DND-41 (cell line): ENCODE measurements at regions not wholly inside any gene's neighbourhood (a gene's known extent, or its start where the extent isn't known, plus 50 kb on each side); places are given as distances from the start of the nearest gene placed in this dataset.

ENCODE experiments used
- ATAC-seq: fragments of 200-7000 bp; cut with Tn5 transposase; 3 replicates; pipeline ENCODE4 v1.9.1; 2021; ENCODE audit warnings: low read depth; ENCODE audit not compliant: insufficient read depth
- DNase-seq: peaks from one replicate; pipeline ENCODE4 v3.0.0-alpha.2; 2020
- H2AFZ ChIP-seq: 2 replicates; pipeline ENCODE4 v1.6.0; 2012; ENCODE audit warnings: low read depth, low read length
- H3K27ac ChIP-seq: 2 replicates; pipeline ENCODE4 v1.5.1; 2012; ENCODE audit warnings: low read length, inconsistent platforms
- H3K27me3 ChIP-seq: fragments of 200-600 bp; sonication (generic); 2 replicates; pipeline ENCODE4 v1.6.0; 2012; ENCODE audit warnings: low read length, mild to moderate bottlenecking, inconsistent platforms; ENCODE audit not compliant: insufficient read depth, poor library complexity
- H3K36me3 ChIP-seq: 2 replicates; pipeline ENCODE4 v1.5.1; 2012; ENCODE audit warnings: low read length, inconsistent platforms; ENCODE audit not compliant: insufficient read depth
- H3K4me1 ChIP-seq: 2 replicates; pipeline ENCODE4 v1.5.1; 2012; ENCODE audit warnings: mild to moderate bottlenecking, low read length; ENCODE audit not compliant: insufficient read depth
- H3K4me2 ChIP-seq: 2 replicates; pipeline ENCODE4 v1.6.0; 2012; ENCODE audit warnings: mild to moderate bottlenecking, moderate library complexity, low read length, inconsistent platforms; ENCODE audit not compliant: insufficient read depth
- H3K4me3 ChIP-seq, 2 experiments: fragments of 200-600 bp in 1 of 2; shearing (Covaris generic) in 1 of 2; 2 replicates each; pipeline ENCODE4 v1.5.1; 2012 to 2016; ENCODE audit warnings: inconsistent platforms in 2 of 2, low read length in 2 of 2, mild to moderate bottlenecking in 2 of 2, low read depth in 1 of 2, moderate library complexity in 1 of 2
- H3K79me2 ChIP-seq: 2 replicates; pipeline ENCODE4 v1.6.0; 2012; ENCODE audit warnings: low read length, inconsistent platforms; ENCODE audit not compliant: insufficient read depth
- H3K9ac ChIP-seq: 2 replicates; pipeline ENCODE4 v1.6.0; 2012; ENCODE audit warnings: low read depth, mild to moderate bottlenecking, inconsistent platforms, low read length, moderate library complexity
- H3K9me3 ChIP-seq: 2 replicates; pipeline ENCODE4 v1.5.1; 2012; ENCODE audit warnings: low read length, moderate library complexity, mild to moderate bottlenecking, inconsistent platforms; ENCODE audit not compliant: insufficient read depth, severe bottlenecking
- H4K20me1 ChIP-seq: 2 replicates; pipeline ENCODE4 v1.6.0; 2012; ENCODE audit warnings: low read length; ENCODE audit not compliant: insufficient read depth
- EZH2 ChIP-seq: IDR thresholded peaks from 3 replicates; pipeline ENCODE4 v1.6.1; 2012; ENCODE audit warnings: borderline replicate concordance, low read depth, mild to moderate bottlenecking, moderate library complexity, low read length, inconsistent platforms; ENCODE audit not compliant: severe bottlenecking
- TF ChIP-seq, protein P1 (sequence below): IDR thresholded peaks from 2 replicates; pipeline ENCODE4 v1.5.1; 2012; ENCODE audit warnings: borderline replicate concordance, low read length, moderate library complexity, mild to moderate bottlenecking; ENCODE audit not compliant: poor library complexity, severe bottlenecking; ENCODE audit errors: extremely low read depth

DNA sequence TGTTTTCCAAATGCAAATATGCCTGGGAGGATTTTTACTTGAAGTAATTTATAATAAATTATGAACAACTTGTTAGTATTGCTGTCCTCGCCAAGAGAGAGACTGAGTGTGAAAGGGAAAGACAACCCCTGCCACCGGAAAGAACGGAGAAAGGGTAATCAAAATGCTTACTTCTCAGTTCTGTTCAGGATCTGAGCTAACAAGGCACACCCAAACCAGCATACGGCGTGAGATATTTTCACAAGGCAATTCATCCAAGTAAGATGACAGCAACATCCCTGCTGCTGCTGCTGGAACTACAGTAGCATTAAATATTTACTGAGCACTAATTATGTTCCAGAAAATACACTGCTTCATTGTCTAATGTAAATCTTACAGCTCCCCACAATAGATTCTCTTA, 96.1 kb downstream of the KBTBD8 start:
- TF ChIP-seq, protein P1, sequence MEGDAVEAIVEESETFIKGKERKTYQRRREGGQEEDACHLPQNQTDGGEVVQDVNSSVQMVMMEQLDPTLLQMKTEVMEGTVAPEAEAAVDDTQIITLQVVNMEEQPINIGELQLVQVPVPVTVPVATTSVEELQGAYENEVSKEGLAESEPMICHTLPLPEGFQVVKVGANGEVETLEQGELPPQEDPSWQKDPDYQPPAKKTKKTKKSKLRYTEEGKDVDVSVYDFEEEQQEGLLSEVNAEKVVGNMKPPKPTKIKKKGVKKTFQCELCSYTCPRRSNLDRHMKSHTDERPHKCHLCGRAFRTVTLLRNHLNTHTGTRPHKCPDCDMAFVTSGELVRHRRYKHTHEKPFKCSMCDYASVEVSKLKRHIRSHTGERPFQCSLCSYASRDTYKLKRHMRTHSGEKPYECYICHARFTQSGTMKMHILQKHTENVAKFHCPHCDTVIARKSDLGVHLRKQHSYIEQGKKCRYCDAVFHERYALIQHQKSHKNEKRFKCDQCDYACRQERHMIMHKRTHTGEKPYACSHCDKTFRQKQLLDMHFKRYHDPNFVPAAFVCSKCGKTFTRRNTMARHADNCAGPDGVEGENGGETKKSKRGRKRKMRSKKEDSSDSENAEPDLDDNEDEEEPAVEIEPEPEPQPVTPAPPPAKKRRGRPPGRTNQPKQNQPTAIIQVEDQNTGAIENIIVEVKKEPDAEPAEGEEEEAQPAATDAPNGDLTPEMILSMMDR: no peak
- TF ChIP-seq EZH2: no peak
- no peaks in the 10 kb centered on the region for H3K4me1 ChIP-seq
- H3K4me3 ChIP-seq: no peak overlapping the region

DNA sequence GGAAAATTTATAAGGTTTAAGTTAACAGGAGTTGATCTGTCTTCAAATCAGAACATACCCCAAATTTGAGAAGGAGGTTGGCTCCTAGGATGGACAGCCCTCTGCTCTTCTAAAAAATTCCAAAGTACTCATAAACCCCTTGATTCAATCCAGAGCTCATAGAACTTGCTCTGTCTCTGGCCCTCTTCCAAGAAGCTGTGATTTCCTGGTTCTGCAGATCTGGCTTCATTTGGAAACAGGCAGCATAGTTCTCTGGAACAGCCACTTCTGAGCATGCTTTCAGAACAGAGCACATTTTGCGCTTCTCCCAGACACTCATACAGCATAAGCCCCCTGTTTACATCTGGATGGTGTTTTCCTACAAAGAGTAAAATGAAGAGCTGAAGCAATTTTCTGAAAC, 96.7 kb downstream of the KBTBD8 start:
- TF ChIP-seq EZH2: no peak
- Histone ChIP-seq H3K79me2 (no peaks in the 10 kb centered on the region), H3K36me3 (no peaks in the 10 kb centered on the region), H3K9me3 (no peaks in the 10 kb centered on the region), H3K27ac (no peak overlapping the region), H3K9ac (no peak overlapping the region), H4K20me1 (no peaks in the 10 kb centered on the region), H3K27me3 (no peaks in the 10 kb centered on the region), H2AFZ (no peak overlapping the region), H3K4me3 (no peak overlapping the region), H3K4me1 (no peaks in the 10 kb centered on the region), H3K4me2 (no peak overlapping the region)
- no peak for ATAC-seq
- DNase-seq: no peak

More for the DNA sequence above, 96.1 kb downstream of the KBTBD8 start:
- no peak overlapping the region for H3K9ac ChIP-seq
- H4K20me1 ChIP-seq: no peaks in the 10 kb centered on the region
- no peaks in the 10 kb centered on the region for H3K79me2 ChIP-seq
- H3K36me3 ChIP-seq: no peaks in the 10 kb centered on the region
- DNase-seq: no peak
- H3K27ac ChIP-seq: no peak overlapping the region
- no peaks in the 10 kb centered on the region for H3K9me3 ChIP-seq
- H2AFZ ChIP-seq: no peak overlapping the region
- ATAC-seq: no peak
- H3K4me2 ChIP-seq: no peak overlapping the region
- H3K27me3 ChIP-seq: no peaks in the 10 kb centered on the region

DNA sequence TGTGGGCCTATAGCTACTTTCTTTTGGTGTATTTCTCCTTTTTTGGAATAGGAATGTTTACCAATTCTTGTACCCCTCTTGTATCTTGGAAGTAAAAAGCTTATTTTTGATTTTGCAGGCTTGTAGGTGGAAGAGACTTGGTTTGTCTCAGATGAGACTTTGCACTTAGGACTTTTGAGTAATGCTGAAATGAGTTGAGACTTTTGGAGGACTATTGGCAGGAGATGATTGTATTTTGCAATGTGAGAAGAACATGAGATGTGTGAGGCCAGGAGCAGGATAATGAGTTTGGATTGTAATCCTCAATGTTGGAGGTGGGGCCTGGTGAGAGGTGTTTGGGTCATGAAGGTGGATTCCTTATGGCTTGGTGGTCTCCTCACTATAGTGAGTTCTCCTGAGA, 106.3 kb downstream of the KBTBD8 start:
- no peak overlapping the region for H2AFZ ChIP-seq
- no peak for ATAC-seq
- H3K4me1 ChIP-seq: no peaks in the 10 kb centered on the region
- no peak overlapping the region for H3K4me3 ChIP-seq
- H3K4me2 ChIP-seq: no peak overlapping the region
- no peak overlapping the region for H3K27ac ChIP-seq
- no peak overlapping the region for H3K9ac ChIP-seq
- H3K9me3 ChIP-seq: no peaks in the 10 kb centered on the region
- no peak for TF ChIP-seq EZH2
- TF ChIP-seq, protein P1: no peak
- H3K36me3 ChIP-seq: no peaks in the 10 kb centered on the region
- H4K20me1 ChIP-seq: no peaks in the 10 kb centered on the region
- H3K27me3 ChIP-seq: no peaks in the 10 kb centered on the region
- H3K79me2 ChIP-seq: no peaks in the 10 kb centered on the region
- DNase-seq: no peak

DNA sequence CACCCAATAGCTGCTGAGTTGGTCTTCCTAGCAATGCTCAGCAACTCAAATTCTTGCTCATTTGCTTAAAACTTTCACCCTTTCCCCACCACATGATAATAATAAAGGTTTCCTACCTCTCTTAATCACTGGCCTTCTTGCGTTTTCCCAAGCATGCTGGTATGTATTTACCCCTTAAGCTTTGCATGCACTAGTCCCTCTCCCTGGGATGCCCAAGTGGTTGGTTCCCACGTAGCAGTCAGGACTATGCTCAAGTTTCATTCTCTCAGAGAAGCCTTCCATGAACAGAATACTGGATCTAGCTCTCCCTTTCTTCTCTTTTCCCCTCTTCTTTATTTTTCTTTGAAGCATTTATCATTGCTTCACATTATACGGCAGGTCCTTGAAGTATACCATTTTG, 108.8 kb downstream of the KBTBD8 start:
- Histone ChIP-seq H3K27me3 (no peaks in the 10 kb centered on the region), H4K20me1 (no peaks in the 10 kb centered on the region), H2AFZ (no peak overlapping the region), H3K9me3 (no peaks in the 10 kb centered on the region), H3K4me3 (no peak overlapping the region), H3K27ac (no peak overlapping the region), H3K79me2 (no peaks in the 10 kb centered on the region), H3K36me3 (no peaks in the 10 kb centered on the region), H3K4me1 (no peaks in the 10 kb centered on the region), H3K4me2 (no peak overlapping the region), H3K9ac (no peak overlapping the region)
- DNase-seq (no peak), ATAC-seq (no peak)
- no peak for TF ChIP-seq EZH2
- TF ChIP-seq, protein P1: no peak
